HG02852 (cell line): ENCODE measurements at regions not wholly inside any gene's neighbourhood (a gene's known extent, or its start where the extent isn't known, plus 50 kb on each side); places are given as distances from the start of the nearest gene placed in this dataset.
"Not testable (repeated sequence)": the region's sequence is repeated elsewhere in the genome, so short reads cannot be mapped to it uniquely, and the experiment has no call there.

ENCODE experiments used
- ATAC-seq: cut with Tn5 transposase; IDR thresholded peaks from one replicate; pipeline ENCODE4 v1.9.1; 2021; ENCODE audit warnings: mild to moderate bottlenecking, moderate library complexity; ENCODE audit not compliant: unreplicated experiment

- not testable (repeated sequence) for ATAC-seq
Observed at GRCh38 chr14:105675433-105675832, 149.1 kb downstream of the TMEM121 start.

- ATAC-seq: not testable (repeated sequence)
Observed at GRCh38 chr14:105675905-105676670, 149.7 kb downstream of the TMEM121 start.

GRCh38 chr14:105678057-105678456, 151.7 kb downstream of the TMEM121 start:
- not testable (repeated sequence) for ATAC-seq

GRCh38 chr14:105678996-105679958, 152.9 kb downstream of the TMEM121 start:
- peak; percentile 2 for ATAC-seq

GRCh38 chr14:105679959-105680735, 153.8 kb downstream of the TMEM121 start:
- peak; percentile 49 for ATAC-seq

- ATAC-seq: peak; percentile 38
Observed at GRCh38 chr14:105680736-105681098, 154.3 kb downstream of the TMEM121 start.

GRCh38 chr14:105681606-105682185, 155.3 kb downstream of the TMEM121 start:
- not testable (repeated sequence) for ATAC-seq

GRCh38 chr14:105682442-105682841, 156.1 kb downstream of the TMEM121 start:
- not testable (repeated sequence) for ATAC-seq

- ATAC-seq: no peak
Observed at GRCh38 chr14:105682956-105683570, 156.7 kb downstream of the TMEM121 start.

- ATAC-seq: not testable (repeated sequence)
Observed at GRCh38 chr14:105684056-105684455, 157.7 kb downstream of the TMEM121 start.

GRCh38 chr14:105684597-105684996, 158.2 kb downstream of the TMEM121 start:
- not testable (repeated sequence) for ATAC-seq

- no peak for ATAC-seq
Observed at GRCh38 chr14:105685003-105685402, 158.6 kb downstream of the TMEM121 start.

- ATAC-seq: not testable (repeated sequence)
Observed at GRCh38 chr14:105685605-105686004, 159.2 kb downstream of the TMEM121 start.

GRCh38 chr14:105686050-105686449, 159.7 kb downstream of the TMEM121 start:
- peak; percentile 42 for ATAC-seq

GRCh38 chr14:105686462-105687170, 160.2 kb downstream of the TMEM121 start:
- not testable (repeated sequence) for ATAC-seq

- not testable (repeated sequence) for ATAC-seq
Observed at GRCh38 chr14:105687171-105688022, 161.0 kb downstream of the TMEM121 start.

GRCh38 chr14:105688023-105688351, 161.6 kb downstream of the TMEM121 start:
- ATAC-seq: not testable (repeated sequence)

GRCh38 chr14:105688664-105689221, 162.4 kb downstream of the TMEM121 start:
- ATAC-seq: not testable (repeated sequence)
